PC-3 (cell line): ENCODE measurements at regions not wholly inside any gene's neighbourhood (a gene's known extent, or its start where the extent isn't known, plus 50 kb on each side); places are given as distances from the start of the nearest gene placed in this dataset.

Experiments
- EZH2phosphoT487 ChIP-seq: fragments of 300-600 bp; sonication (generic); IDR thresholded peaks from 2 replicates; pipeline ENCODE4 v1.6.1; 2018; ENCODE audit warnings: mild to moderate bottlenecking, antibody characterized with exemption, low read length, borderline replicate concordance
- TF ChIP-seq, protein P1 (sequence below): fragments of 300-600 bp; sonication (generic); conservative IDR thresholded peaks from 2 replicates; pipeline ENCODE4 v1.5.1; 2017; ENCODE audit warnings: antibody characterized with exemption, low read depth, mild to moderate bottlenecking, low read length

GRCh38 chr19:30873003-30873402, 476.2 kb downstream of the TSHZ3 start:
- TF ChIP-seq, protein P1, sequence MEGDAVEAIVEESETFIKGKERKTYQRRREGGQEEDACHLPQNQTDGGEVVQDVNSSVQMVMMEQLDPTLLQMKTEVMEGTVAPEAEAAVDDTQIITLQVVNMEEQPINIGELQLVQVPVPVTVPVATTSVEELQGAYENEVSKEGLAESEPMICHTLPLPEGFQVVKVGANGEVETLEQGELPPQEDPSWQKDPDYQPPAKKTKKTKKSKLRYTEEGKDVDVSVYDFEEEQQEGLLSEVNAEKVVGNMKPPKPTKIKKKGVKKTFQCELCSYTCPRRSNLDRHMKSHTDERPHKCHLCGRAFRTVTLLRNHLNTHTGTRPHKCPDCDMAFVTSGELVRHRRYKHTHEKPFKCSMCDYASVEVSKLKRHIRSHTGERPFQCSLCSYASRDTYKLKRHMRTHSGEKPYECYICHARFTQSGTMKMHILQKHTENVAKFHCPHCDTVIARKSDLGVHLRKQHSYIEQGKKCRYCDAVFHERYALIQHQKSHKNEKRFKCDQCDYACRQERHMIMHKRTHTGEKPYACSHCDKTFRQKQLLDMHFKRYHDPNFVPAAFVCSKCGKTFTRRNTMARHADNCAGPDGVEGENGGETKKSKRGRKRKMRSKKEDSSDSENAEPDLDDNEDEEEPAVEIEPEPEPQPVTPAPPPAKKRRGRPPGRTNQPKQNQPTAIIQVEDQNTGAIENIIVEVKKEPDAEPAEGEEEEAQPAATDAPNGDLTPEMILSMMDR = no peak
- TF ChIP-seq EZH2phosphoT487 = no peak
